GM10266 (cell line): ENCODE measurements at regions not wholly inside any gene's neighbourhood (a gene's known extent, or its start where the extent isn't known, plus 50 kb on each side); places are given as distances from the start of the nearest gene placed in this dataset.

Experiments
- DNase-seq: peaks from one replicate; pipeline ENCODE4 v3.0.0; 2012; ENCODE audit errors: extremely low spot score
- CTCF ChIP-seq: IDR thresholded peaks from 2 replicates; pipeline ENCODE4 v1.5.1; 2012; ENCODE audit warnings: mild to moderate bottlenecking, low read depth; ENCODE audit not compliant: control insufficient read depth, insufficient read depth; ENCODE audit errors: missing control alignments

- TF ChIP-seq CTCF, result no peak
- DNase-seq, result no peak
Measured at GRCh38 chr10:90204956-90205314, 503.5 kb downstream of the KIF20B start.

- no peak for DNase-seq
Measured at GRCh38 chr10:90205340-90205739, 503.9 kb downstream of the KIF20B start.

GRCh38 chr10:90213346-90213745 lies 512.0 kb downstream of the KIF20B start:
- no peak for TF ChIP-seq CTCF
- no peak for DNase-seq

More at GRCh38 chr10:90205340-90205739, 503.9 kb downstream of the KIF20B start:
- TF ChIP-seq CTCF, result no peak

GRCh38 chr10:90218846-90219245 lies 517.5 kb downstream of the KIF20B start:
- TF ChIP-seq CTCF, result no peak
- no peak for DNase-seq

GRCh38 chr10:90222372-90222771 lies 521.0 kb downstream of the KIF20B start:
- DNase-seq, result no peak
- no peak for TF ChIP-seq CTCF

GRCh38 chr10:90222939-90223338 lies 521.5 kb downstream of the KIF20B start:
- no peak for DNase-seq
- TF ChIP-seq CTCF, result no peak

- no peak for TF ChIP-seq CTCF
- DNase-seq, result no peak
Measured at GRCh38 chr10:90224791-90225566, 523.6 kb downstream of the KIF20B start.
